ENCODE measurements at regions not wholly inside any gene's neighbourhood (a gene's known extent, or its start where the extent isn't known, plus 50 kb on each side); places are given as distances from the start of the nearest gene placed in this dataset.

DNA sequence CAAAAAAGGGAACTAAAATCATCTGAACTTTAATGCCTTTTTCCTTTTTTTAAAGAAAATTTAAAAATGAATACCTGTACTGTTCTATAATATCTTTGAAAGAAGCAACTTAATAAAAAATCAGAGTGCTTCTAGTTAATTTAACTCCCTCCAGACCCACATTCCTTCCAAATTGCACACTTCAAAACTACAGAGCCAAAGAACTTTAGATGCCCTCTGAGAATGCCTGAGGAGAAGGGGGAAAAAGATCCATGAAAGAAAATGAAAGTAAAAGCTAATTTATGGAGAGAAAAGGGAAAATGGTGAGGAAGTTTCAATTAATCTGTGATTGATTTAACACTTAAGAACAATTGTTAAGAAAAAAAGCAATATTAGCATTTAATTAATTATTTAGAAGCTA lies 1141.6 kb downstream of the IGSF11 start:
- TF ChIP-seq, protein P1, sequence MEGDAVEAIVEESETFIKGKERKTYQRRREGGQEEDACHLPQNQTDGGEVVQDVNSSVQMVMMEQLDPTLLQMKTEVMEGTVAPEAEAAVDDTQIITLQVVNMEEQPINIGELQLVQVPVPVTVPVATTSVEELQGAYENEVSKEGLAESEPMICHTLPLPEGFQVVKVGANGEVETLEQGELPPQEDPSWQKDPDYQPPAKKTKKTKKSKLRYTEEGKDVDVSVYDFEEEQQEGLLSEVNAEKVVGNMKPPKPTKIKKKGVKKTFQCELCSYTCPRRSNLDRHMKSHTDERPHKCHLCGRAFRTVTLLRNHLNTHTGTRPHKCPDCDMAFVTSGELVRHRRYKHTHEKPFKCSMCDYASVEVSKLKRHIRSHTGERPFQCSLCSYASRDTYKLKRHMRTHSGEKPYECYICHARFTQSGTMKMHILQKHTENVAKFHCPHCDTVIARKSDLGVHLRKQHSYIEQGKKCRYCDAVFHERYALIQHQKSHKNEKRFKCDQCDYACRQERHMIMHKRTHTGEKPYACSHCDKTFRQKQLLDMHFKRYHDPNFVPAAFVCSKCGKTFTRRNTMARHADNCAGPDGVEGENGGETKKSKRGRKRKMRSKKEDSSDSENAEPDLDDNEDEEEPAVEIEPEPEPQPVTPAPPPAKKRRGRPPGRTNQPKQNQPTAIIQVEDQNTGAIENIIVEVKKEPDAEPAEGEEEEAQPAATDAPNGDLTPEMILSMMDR (IDR thresholded peaks at IDR 0.05; ENCODE audit: low read length) = no peak
- TF ChIP-seq EZH2phosphoT487 (IDR thresholded peaks at IDR 0.05; ENCODE audit: low read length) = no peak

All from MM.1S (cell line).